ENCODE measurements at regions not wholly inside any gene's neighbourhood (a gene's known extent, or its start where the extent isn't known, plus 50 kb on each side); places are given as distances from the start of the nearest gene placed in this dataset.

GRCh38 chr3:197435426-197435825 is 120.3 kb downstream of the BDH1 start:
- TF ChIP-seq POLR2A (IDR thresholded peaks at IDR 0.05; ENCODE audit: low read depth) (no peak), CTCF (IDR thresholded peaks at IDR 0.05) (no peak)
